GM10248 (cell line): ENCODE measurements at regions not wholly inside any gene's neighbourhood (a gene's known extent, or its start where the extent isn't known, plus 50 kb on each side); places are given as distances from the start of the nearest gene placed in this dataset.

Source experiments
- CTCF ChIA-PET: fragments of 300-600 bp; sonication (Branson Sonifier 250); formaldehyde crosslinking; extraction: SDS; loops from one replicate; lab custom pipeline; 2021; ENCODE audit warnings: antibody characterized with exemption; lab: Yijun Ruan, JAX
- POLR2A ChIA-PET: fragments of 350-650 bp; sonication (Branson Sonifier 250); formaldehyde crosslinking; extraction: SDS; loops from one replicate; lab custom pipeline; 2020; ENCODE audit warnings: antibody characterized with exemption; lab: Yijun Ruan, JAX
- DNase-seq: peaks from one replicate; pipeline ENCODE4 v3.0.0; 2012; ENCODE audit errors: extremely low spot score
- CTCF ChIP-seq: IDR thresholded peaks from 2 replicates; pipeline ENCODE4 v1.5.1; 2012; ENCODE audit warnings: mild to moderate bottlenecking, low read depth; ENCODE audit errors: extremely low read depth, missing control alignments, control extremely low read depth

GRCh38 chr14:24695265-24696241 lies 61.6 kb upstream of the GZMB start:
- no peak for DNase-seq
- TF ChIP-seq CTCF = no peak
- CTCF ChIA-PET = interaction anchor here (0.9 to 1.3 kb wide), 3 partner anchors 9 to 16 kb away, joined by 3 read pairs; no protein-coding TSS in a partner anchor
- POLR2A ChIA-PET = no interaction called here

GRCh38 chr14:24694680-24695079 lies 60.7 kb upstream of the GZMB start:
- POLR2A ChIA-PET = no interaction called here
- no peak for TF ChIP-seq CTCF
- no peak for DNase-seq
- CTCF ChIA-PET = interaction anchor here (1.1 to 1.3 kb wide), 2 partner anchors 15 to 16 kb away, joined by 3 read pairs; no protein-coding TSS in a partner anchor

GRCh38 chr14:24693983-24694382 lies 60.0 kb upstream of the GZMB start:
- CTCF ChIA-PET = interaction anchor here (0.8 to 2.8 kb wide), 3 partner anchors 15 to 88 kb away, joined by 3 to 11 read pairs (median 10); no protein-coding TSS in a partner anchor
- no peak for DNase-seq
- TF ChIP-seq CTCF = no peak
- POLR2A ChIA-PET = no interaction called here

DNA sequence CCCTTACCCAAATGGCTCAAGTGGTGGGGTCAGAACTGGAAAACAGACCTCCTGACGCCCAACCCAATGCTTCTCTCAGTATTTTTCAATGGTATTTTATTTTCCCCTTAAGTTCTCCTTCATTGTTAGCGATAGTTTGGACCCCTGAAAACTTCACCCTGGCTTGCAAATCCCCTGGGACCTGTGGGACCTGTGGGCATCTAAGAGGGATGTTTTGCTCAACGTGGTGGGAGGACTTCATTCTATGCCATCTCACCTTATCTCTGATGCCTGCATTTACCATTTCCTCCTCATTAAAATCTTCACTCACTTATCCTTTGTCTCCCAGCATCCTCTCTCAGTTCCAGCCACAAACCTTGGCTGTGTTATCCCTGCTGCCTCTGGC lies 59.4 kb upstream of the GZMB start:
- POLR2A ChIA-PET = no interaction called here
- DNase-seq = no peak
- no peak for TF ChIP-seq CTCF
- CTCF ChIA-PET = interaction anchor here (0.7 to 2.8 kb wide), 4 partner anchors 14 to 88 kb away, joined by 3 to 11 read pairs (median 7); no protein-coding TSS in a partner anchor

GRCh38 chr14:24692382-24693352 lies 58.7 kb upstream of the GZMB start:
- CTCF ChIA-PET = interaction anchor here (0.7 to 2.8 kb wide), 4 partner anchors 7 to 19 kb away, joined by 3 to 11 read pairs (median 7); no protein-coding TSS in a partner anchor
- POLR2A ChIA-PET = no interaction called here
- TF ChIP-seq CTCF = no peak
- DNase-seq = no peak
